GM19240 (cell line): ENCODE measurements at regions not wholly inside any gene's neighbourhood (a gene's known extent, or its start where the extent isn't known, plus 50 kb on each side); places are given as distances from the start of the nearest gene placed in this dataset.
A peak's percentile ranks its signal among the peaks of the same experiment; 100 is the strongest.

Experiments
- DNase-seq: peaks from one replicate; pipeline ENCODE4 v3.0.0; 2011; ENCODE audit warnings: low spot score; ENCODE audit not compliant: insufficient read length

DNA sequence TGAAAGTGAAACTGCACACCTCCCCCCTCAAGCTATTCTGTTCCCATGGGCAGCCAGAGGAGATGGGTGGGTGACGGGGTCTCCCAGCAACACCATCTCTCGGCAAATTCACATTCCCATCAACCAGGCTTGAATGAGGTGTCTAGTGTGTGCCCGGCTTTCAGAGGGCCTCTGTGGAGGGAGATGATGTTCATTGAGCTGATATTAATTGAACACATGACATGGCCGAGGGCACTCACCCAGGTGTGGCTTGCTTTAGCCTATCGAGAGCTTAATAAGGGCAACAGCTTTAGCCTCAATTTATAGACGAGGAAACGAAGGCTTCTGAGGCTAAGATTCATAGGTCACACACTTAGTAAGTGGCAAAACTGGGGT, 288.0 kb downstream of the UACA start:
- no peak for DNase-seq

DNA sequence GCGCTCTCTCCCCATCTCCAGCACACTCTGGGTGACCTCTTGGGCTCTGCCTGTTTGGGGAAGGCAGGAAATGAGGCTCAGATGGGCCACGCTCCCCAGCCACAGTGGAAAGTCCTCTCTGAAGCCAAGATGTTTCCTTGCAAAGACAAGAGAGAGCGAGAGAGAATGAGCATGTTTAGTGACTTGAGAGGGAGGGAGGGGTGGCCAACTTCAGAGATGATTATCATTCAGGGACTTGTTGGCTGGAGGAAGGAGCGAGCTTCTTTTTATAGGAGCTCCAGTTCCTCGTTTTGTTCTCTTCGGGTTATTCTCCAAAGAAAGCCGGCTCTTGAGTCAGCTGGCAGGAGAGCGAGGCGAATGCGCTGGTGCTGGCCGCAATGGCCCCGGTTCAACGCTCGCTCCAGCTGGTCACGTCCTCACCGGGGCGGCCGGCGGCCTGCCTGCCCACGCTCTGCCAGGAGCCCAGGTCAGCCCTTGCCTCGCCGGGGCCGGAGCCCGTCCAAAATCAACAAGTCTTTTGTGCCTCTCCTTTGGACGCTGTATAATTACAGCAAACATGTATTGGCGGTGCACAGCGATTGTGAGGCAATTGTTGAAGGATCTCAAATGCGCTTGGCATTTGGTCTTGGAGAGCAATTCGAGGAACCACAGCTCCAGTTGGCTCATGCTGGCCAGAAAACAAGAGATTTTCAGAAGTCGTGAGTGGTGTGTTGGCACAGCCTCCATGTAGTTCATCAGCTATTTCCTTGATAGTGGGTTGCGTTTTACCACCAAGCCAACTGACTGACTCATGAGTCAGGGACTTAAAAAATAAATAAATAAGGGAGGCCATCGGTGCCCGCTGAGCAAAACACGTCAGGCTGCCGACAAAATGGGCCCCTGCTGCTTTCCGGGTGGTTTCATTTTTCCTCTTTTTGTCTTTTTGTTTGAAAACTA, 288.6 kb downstream of the UACA start:
- no peak for DNase-seq

DNA sequence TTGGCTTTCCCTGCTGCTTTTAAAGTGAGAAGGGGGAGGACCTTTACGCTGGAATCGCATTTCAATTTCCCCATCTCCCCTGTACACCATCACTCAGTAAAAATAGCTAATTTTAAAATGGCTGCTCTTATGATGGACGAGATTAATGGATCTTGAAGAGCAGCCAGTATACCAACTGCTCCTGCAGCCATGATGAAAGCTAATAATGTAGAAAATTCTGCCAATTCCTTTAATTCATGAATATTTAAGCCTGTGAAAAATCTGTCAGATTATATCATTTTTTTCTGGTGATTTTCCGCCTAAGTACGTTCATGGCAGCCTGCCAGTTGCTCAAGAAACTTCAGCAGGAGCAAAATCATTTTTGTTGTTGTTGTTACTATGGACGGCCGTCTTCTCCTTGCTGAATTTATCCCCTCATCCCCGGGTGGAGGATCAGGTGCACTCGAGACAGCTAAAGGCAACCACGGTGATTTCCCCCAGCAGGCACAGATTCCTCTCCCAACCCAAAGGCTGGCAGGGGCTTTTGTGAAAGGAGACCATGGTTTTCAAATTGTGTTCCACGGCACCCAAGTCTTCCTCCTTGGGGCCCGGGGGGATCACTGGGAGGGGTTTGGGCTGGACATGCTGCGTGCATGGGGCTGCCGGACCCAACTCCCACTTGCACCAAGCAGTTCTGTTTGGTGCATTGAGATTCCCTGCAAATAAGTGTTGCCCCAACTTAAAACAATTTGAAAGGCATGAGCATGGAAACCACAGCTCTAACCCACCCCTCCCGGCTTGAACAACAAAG, 289.6 kb downstream of the UACA start:
- no peak for DNase-seq

GRCh38 chr15:70471517-70471916, 291.8 kb downstream of the UACA start:
- DNase-seq = no peak

DNA sequence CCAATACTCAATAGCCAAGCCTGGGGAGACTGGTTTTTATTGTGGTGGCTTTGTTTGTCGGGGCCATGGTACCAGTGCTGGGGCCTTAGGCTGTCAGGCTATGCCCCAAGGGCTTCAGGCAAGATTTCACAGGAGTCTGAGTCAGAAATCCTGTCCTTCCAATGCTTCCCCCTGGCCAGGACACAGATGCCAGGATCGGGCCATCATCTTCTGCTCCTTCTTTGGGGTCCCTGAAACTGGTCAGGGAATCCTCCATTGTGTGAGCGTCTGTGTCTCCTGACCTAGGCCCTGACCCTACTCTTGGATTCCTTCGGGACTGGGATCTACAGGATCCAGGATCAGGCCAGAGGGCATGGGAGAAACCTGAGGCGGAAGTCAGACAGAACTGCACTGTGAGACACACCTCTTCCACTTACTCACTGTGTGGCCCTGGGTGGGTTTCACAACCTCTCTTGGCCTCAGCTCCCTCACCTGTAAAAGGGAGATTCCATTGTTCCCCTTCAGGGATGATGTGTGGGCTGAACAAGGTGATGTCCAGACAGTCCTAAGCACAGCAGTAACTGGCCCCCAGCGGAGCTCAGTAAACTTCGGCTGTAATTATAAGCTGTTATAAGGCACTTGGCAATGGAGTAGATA, 292.7 kb downstream of the UACA start:
- no peak for DNase-seq

DNA sequence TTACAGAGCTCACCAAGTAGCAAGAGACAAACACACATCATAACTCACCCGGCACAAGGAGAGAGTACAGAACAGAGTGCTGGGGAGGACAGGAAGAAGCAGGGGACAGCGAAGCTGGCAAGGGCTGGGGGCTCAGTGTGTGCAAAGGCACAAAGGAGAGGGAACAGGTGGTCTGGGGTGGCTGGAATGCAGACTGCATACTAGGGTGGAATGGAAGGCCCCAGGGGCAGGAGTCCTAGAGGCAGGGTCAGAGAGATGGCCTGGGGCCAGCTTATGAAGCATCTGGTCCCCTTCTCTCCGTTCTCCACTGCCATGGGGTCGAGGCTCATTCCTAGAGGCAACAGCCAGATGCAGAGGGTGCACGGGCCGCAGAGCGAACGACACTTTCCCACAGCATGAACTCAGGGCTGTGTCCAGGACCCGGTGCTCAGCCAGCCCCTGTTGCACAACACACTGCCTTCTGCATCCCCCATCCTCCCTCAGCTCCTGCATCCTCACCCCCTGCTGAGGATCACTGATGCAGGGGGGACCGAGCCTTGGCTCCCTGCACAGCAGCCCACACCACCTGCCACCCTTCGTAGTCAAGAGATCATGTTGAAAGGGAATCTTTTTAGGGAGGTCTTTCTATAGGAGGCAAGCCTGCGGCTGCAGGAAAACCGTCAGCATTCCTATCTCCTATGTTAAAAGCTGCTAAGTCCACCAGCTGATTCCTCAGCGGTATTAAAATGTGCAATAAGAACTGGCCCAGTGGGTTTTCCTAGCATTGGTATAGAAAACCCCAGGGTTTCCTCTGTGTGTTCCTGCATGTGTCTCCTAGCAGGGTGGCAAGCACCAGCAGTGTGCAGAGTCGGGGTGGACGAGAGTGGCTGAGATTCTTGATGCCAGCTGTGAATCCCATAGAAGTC, 293.5 kb downstream of the UACA start:
- no peak for DNase-seq

DNA sequence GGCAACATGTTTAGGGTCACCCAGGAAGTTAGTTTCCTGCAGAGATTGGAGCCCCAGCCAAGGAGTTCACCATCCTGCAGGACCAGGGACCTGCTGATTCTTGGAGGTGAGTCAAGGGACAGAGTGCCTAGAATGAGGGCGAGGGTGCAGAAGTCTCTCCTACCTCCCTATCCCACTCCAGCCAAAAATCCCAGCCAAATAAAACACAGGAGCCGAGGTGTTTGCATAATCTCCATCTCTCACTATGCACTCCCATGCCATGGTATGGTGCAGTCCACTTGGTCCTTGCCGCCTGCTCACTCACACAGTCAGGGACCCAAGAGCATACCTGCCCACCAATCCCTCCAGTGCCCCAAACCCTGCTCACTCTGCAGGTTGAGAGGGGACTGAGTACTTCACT, 294.2 kb downstream of the UACA start:
- DNase-seq = no peak

- no peak for DNase-seq
Observed at GRCh38 chr15:70466895-70467529, 296.3 kb downstream of the UACA start.

DNA sequence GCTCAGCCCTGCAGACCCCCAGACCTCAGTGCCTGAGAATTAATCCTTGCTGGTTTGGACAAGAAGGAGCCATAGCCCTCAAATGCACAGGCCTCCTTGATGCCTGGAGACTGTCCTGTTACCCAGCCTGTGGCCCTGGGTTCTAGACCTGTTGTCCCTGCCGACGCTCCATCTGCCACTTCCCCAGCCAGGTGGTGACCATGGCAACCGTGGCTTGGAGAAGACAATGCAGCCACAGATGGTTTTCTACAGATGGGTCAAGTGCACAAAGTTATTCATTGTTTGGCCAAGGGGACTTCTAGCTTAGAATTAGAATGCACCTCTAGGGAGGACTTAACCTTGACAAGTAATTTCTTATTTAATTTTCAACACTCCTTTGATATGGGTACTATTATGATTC, 297.1 kb downstream of the UACA start:
- no peak for DNase-seq

GRCh38 chr15:70465812-70466211, 297.5 kb downstream of the UACA start:
- no peak for DNase-seq

- DNase-seq = peak; percentile 31
Observed at GRCh38 chr15:70463453-70463834, 299.9 kb downstream of the UACA start.

DNA sequence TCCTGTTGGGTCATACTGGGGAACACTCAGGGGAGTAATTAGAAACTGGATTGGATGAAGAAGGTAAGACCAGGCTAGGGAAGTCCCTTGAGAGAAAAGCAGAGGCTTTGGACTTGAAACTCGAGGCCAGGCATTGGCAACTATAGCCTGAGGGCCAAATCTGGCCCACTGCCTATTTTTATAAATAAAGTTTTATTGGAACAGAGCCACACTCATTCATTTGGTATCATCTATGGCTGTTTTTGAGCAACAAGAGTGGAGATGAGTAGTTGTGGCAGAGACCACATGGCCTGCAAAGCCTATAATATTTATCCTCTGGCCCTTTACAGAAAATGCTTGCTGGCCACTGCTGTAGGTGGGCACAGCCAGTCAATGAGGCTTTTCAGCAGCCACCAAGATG, 301.4 kb downstream of the UACA start:
- DNase-seq = no peak

DNA sequence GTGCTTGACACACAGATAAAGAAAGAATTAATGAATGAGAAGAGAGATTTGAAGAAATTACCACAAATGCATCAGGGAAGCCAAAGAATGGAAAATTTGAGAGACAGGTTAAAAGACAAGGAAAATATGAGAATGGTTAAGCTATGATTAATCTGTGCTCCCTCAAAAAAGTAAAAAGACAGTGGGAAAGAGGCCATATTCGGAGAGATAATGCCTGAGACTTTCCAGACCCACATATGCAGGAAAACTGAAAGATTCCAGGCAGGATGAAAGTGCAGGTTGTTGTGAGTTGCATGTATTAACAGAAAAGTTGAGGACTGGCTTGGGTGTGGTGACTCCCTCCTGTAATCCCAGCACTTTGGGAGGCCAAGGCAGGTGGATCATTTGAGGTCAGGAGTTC, 302.3 kb downstream of the UACA start:
- no peak for DNase-seq

DNA sequence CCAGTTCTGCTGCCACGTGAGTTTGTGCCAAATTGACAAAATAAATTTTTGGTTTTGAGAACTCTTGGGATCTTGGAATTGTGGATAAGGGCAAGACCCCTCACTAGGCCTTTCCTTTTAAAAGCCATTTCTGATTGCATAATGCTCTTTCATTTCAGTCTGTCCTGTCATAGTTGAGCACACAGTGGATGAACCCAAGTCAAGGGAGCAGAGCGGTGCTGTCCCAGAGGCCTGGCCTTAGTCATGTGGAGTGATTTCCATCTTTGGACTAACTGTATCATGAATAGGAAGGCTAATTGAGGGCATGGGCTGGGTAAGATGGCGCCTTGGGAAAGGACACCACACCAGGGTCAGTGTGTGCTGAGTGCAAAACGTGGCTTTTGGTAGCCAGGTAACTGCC, 304.0 kb downstream of the UACA start:
- no peak for DNase-seq

DNA sequence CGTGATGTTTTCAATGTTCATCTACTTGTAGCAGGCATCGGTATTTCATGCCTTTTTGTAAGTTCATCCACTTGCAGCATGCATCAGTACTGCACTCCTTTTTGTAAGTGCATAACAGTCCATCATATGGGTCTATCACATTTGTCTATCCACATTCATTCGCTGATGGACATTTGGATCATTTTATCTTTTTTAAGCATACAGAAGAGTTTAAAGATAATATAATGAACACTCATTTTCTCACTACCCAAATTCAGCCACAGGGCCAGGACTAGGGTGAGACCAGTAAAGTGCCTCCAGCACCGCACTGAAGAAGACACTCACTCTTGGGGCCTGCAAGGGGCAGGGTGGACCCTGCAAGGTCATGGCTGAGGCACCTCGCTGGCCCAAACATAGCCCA, 309.6 kb downstream of the UACA start:
- DNase-seq = no peak

GRCh38 chr15:70453238-70453637, 310.1 kb downstream of the UACA start:
- no peak for DNase-seq

DNA sequence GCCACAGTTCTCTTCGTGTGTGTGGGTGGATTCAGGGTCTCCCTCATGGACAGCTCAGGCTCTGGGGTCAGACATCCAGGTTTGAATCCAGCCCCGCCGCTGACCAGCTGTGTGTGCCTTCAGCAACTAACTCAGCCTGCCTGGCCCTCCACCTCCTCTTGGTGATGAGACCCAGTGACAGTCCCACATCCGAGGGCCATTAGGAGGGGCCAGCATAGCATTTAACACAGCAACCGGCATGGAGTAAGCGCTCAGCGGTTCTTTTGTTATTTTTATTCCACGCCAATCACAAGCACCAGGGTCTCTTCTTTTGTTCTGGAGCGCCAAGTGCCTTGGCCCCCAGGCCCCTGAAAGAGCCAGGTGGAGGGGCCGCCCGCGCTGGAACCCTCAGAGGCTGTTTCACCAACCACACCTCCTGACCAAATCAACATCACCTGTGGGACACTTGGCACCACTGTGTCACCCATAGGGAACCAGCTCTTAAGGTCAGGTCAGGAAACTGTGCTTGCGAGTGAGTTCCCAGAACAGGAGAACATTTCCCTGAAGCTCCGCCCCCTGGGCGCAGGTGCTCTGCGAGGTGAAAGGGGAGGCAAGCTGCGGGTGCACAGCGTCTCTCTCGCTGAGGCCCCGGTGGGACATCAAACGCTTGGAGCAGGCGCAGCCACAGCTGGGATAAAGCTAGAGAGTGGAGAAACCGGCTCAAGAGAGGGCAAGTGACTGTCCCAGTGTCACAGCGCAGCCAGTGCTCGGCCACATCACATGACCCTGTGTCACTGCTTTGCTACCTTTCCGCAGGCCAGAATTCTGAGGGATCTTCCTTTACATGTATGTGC, 311.3 kb downstream of the UACA start:
- DNase-seq = no peak

DNA sequence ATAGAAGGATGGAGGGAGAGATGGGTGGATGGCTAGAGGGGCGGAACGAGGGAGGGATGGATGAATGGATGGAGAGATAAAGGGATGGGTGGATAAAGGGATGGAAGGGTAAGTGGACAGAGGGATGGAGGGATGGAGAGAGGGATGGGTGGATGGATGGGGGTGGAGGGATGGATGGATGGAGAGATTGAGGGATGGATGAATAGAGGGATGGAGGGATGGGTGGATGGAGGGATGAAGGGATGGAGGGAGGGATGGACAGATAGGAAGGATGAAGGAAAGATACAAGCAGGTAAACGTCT, 313.3 kb downstream of the UACA start:
- DNase-seq = no peak

DNA sequence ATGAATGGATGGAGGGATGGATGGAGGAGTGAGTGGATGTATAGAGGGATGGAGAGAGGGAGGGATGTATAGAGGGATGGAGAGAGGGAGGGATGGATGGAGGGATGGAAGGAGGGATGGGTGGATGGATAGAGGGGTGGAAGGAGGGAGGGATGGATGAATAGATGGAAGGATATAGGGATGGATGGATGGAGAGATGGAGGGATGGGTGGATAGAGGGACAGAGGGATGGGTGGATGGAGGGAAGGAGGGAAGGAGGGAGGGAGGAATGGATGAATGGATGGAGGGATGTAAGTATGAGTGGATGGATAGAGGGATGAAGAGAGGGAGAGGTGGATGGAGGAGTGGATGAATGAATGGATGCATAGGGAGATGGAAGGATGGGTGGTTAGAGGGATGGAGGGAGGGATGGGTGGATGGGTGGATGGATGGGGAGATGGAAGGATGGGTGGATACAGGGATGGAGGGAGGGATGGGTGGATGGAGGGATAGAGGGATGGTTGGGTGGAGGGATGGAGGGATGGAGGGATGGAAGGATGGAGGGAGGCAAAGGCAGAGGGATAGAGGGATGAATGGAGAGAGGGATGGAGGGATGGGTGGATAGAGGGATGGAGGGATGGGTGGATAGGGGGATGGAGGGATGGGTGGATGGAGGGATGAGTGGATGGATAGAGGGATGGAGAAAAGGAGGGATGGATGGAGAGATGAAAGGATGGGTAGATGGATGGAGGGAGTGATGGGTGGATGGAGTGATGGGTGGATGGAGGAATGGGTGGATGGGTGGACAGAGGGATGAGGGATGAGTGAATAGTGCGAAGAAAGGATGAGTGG, 313.8 kb downstream of the UACA start:
- no peak for DNase-seq
